ENCODE measurements at regions not wholly inside any gene's neighbourhood (a gene's known extent, or its start where the extent isn't known, plus 50 kb on each side); places are given as distances from the start of the nearest gene placed in this dataset.

- no peak for TF ChIP-seq CTCF (IDR thresholded peaks at IDR 0.05)
- no peak for TF ChIP-seq POLR2A (IDR thresholded peaks at IDR 0.05)
These were observed 51.7 kb upstream of the KPNA3 start for GRCh38 chr13:49844181-49844580.
